Urinary bladder (tissue), 3 donors: ENCODE measurements at regions not wholly inside any gene's neighbourhood (a gene's known extent, or its start where the extent isn't known, plus 50 kb on each side); places are given as distances from the start of the nearest gene placed in this dataset.
"Not testable (repeated sequence)": the region's sequence is repeated elsewhere in the genome, so short reads cannot be mapped to it uniquely, and the experiment has no call there.

Experiments used
- DNase-seq: peaks from one replicate; pipeline ENCODE4 v3.0.0-alpha.2; 2015; ENCODE audit errors: extremely low spot score
- H3K27ac ChIP-seq: one replicate; pipeline ENCODE4 v1.5.1; 2013; ENCODE audit warnings: low read depth, mild to moderate bottlenecking, moderate library complexity
- H3K36me3 ChIP-seq: one replicate; pipeline ENCODE4 v1.6.1; 2013; ENCODE audit warnings: mild to moderate bottlenecking, moderate library complexity; ENCODE audit not compliant: insufficient read depth
- H3K4me1 ChIP-seq: one replicate; pipeline ENCODE4 v1.6.1; 2013; ENCODE audit warnings: mild to moderate bottlenecking, moderate library complexity; ENCODE audit not compliant: insufficient read depth
- H3K4me3 ChIP-seq: one replicate; pipeline ENCODE4 v1.5.1; 2013; ENCODE audit warnings: low read depth, low read length
- WGBS: extraction: QIAGEN DNeasy Blood & Tissue Kit; methylation state at CpG from one replicate; pipeline ENCODE4 v1.1.7; 2013; 5-methylcytosine and 5-hydroxymethylcytosine counted together
- donor health status: healthy with polysubstance abuse.
- donor health status: healthy.

GRCh38 chr9:135280666-135281065, 193.2 kb downstream of the OLFM1 start:
- H3K4me1 ChIP-seq = no peaks in the 10 kb centered on the region
- H3K4me3 ChIP-seq = no peak overlapping the region
- 83% methylated on average over 12 of the region's 12 CpGs for WGBS
- no peaks in the 10 kb centered on the region for H3K36me3 ChIP-seq
- DNase-seq = no peak
- H3K27ac ChIP-seq = no peak overlapping the region

GRCh38 chr9:135281151-135281550, 193.7 kb downstream of the OLFM1 start:
- no peaks in the 10 kb centered on the region for H3K36me3 ChIP-seq
- no peak overlapping the region for H3K27ac ChIP-seq
- no peaks in the 10 kb centered on the region for H3K4me1 ChIP-seq
- 75% methylated on average over 8 of the region's 8 CpGs for WGBS
- no peak for DNase-seq
- H3K4me3 ChIP-seq = no peak overlapping the region

- H3K4me1 ChIP-seq = no peaks in the 10 kb centered on the region
- DNase-seq = peak; percentile 47
- 19% methylated on average over 24 of the region's 24 CpGs for WGBS
- no peak overlapping the region for H3K27ac ChIP-seq
- H3K36me3 ChIP-seq = no peaks in the 10 kb centered on the region
- no peak overlapping the region for H3K4me3 ChIP-seq
Observed at GRCh38 chr9:135281791-135282737, 194.6 kb downstream of the OLFM1 start.

- no peak overlapping the region for H3K27ac ChIP-seq
- no peaks in the 10 kb centered on the region for H3K4me1 ChIP-seq
- H3K36me3 ChIP-seq = no peaks in the 10 kb centered on the region
- no peak overlapping the region for H3K4me3 ChIP-seq
- DNase-seq = no peak
- 70% methylated on average over 4 of the region's 4 CpGs for WGBS
Observed at GRCh38 chr9:135282808-135283207, 195.3 kb downstream of the OLFM1 start.

- Histone ChIP-seq H3K4me3 (no peak overlapping the region), H3K27ac (no peak overlapping the region), H3K4me1 (no peaks in the 10 kb centered on the region), H3K36me3 (no peaks in the 10 kb centered on the region)
- 12% methylated on average over 15 of the region's 15 CpGs for WGBS
- no peak for DNase-seq
Observed at GRCh38 chr9:135283671-135284070, 195.9 kb upstream of the PPP1R26 start.

- no peak for DNase-seq
- H3K36me3 ChIP-seq = no peaks in the 10 kb centered on the region
- H3K4me1 ChIP-seq = no peaks in the 10 kb centered on the region
- WGBS = 66% methylated on average over 13 of the region's 13 CpGs
- no peak overlapping the region for H3K4me3 ChIP-seq
- H3K27ac ChIP-seq = no peak overlapping the region
Observed at GRCh38 chr9:135284386-135285134, 195.0 kb upstream of the PPP1R26 start.

GRCh38 chr9:135286187-135286925, 193.2 kb upstream of the PPP1R26 start:
- H3K27ac ChIP-seq, H3K36me3 ChIP-seq, DNase-seq, H3K4me1 ChIP-seq, H3K4me3 ChIP-seq: not testable (repeated sequence)
- WGBS = 91% methylated on average over 33 of the region's 33 CpGs

- WGBS = 79% methylated on average over 7 of the region's 7 CpGs
- no peak overlapping the region for H3K4me3 ChIP-seq
Observed at GRCh38 chr9:135286961-135287360, 192.6 kb upstream of the PPP1R26 start.

GRCh38 chr9:135287627-135288026, 192.0 kb upstream of the PPP1R26 start:
- DNase-seq = no peak
- Histone ChIP-seq H3K27ac (no peak overlapping the region), H3K4me3 (no peak overlapping the region), H3K4me1 (no peaks in the 10 kb centered on the region), H3K36me3 (no peaks in the 10 kb centered on the region)
- WGBS = 77% methylated on average over 16 of the region's 16 CpGs

More at GRCh38 chr9:135286961-135287360, 192.6 kb upstream of the PPP1R26 start:
- Histone ChIP-seq H3K36me3 (no peaks in the 10 kb centered on the region), H3K27ac (no peak overlapping the region), H3K4me1 (no peaks in the 10 kb centered on the region)
- DNase-seq = no peak

- 84% methylated on average over 24 of the region's 24 CpGs for WGBS
- no peak for DNase-seq
- H3K4me3 ChIP-seq = no peak overlapping the region
- no peaks in the 10 kb centered on the region for H3K36me3 ChIP-seq
- no peak overlapping the region for H3K27ac ChIP-seq
- H3K4me1 ChIP-seq = no peaks in the 10 kb centered on the region
Observed at GRCh38 chr9:135288054-135288453, 191.5 kb upstream of the PPP1R26 start.

- no peaks in the 10 kb centered on the region for H3K4me1 ChIP-seq
- no peak overlapping the region for H3K4me3 ChIP-seq
- 56% methylated on average over 17 of the region's 17 CpGs for WGBS
- no peak overlapping the region for H3K27ac ChIP-seq
- no peak for DNase-seq
- H3K36me3 ChIP-seq = no peaks in the 10 kb centered on the region
Observed at GRCh38 chr9:135289081-135289491, 190.5 kb upstream of the PPP1R26 start.

GRCh38 chr9:135290086-135290485, 189.5 kb upstream of the PPP1R26 start:
- H3K36me3 ChIP-seq = no peaks in the 10 kb centered on the region

GRCh38 chr9:135290566-135290965, 189.0 kb upstream of the PPP1R26 start:
- WGBS = 73% methylated on average over 9 of the region's 9 CpGs
- Histone ChIP-seq H3K36me3 (no peaks in the 10 kb centered on the region), H3K27ac (no peak overlapping the region), H3K4me1 (no peaks in the 10 kb centered on the region), H3K4me3 (no peak overlapping the region)
- DNase-seq = no peak

More at GRCh38 chr9:135290086-135290485, 189.5 kb upstream of the PPP1R26 start:
- 55% methylated on average over 9 of the region's 9 CpGs for WGBS
- no peak overlapping the region for H3K4me3 ChIP-seq
- no peaks in the 10 kb centered on the region for H3K4me1 ChIP-seq
- H3K27ac ChIP-seq = no peak overlapping the region
- no peak for DNase-seq
